Endothelial cell of umbilical vein (primary cell): ENCODE measurements at regions not wholly inside any gene's neighbourhood (a gene's known extent, or its start where the extent isn't known, plus 50 kb on each side); places are given as distances from the start of the nearest gene placed in this dataset.

Experiments used
- BruUV-seq: library from RNA; stranded (reverse); fragments of 400-500 nt; replicated peaks from 2 replicates; lab custom pipeline; 2021; lab: Mats Ljungman, UMichigan
- CTCF ChIA-PET: fragments of 300-600, 350-600 bp; sonication (Branson Sonifier 250); formaldehyde crosslinking; loops from one replicate; lab custom pipeline; 2021; ENCODE audit warnings: antibody characterized with exemption, inconsistent platforms; lab: Charles Lee
- POLR2A ChIA-PET: fragments of 300-600, 350-600 bp; sonication (Branson Sonifier 250); formaldehyde crosslinking; loops from one replicate; lab custom pipeline; 2021; ENCODE audit warnings: antibody characterized with exemption, inconsistent platforms; lab: Charles Lee
- DNase-seq: peaks from one replicate; pipeline ENCODE4 v3.0.0-alpha.2; 2011; ENCODE audit warnings: low read depth, low spot score
- FAIRE-seq: peaks from 2 replicates; lab custom pipeline; 2011; peaks lifted over from hg19 to GRCh38; lab: Jason Lieb, UNC
- H2AFZ ChIP-seq: 2 replicates; pipeline ENCODE4 v1.6.0; 2012; ENCODE audit warnings: low read depth, low read length, control low read depth, inconsistent platforms
- H3K27ac ChIP-seq: 2 replicates; pipeline ENCODE4 v1.5.1; 2011; ENCODE audit warnings: low read depth, mild to moderate bottlenecking, control low read depth, low read length, moderate library complexity; ENCODE audit not compliant: insufficient read depth
- H3K27me3 ChIP-seq, 2 experiments: 2 replicates each; pipeline versions ENCODE4 v1.6.0 to v1.6.1; 2011; ENCODE audit warnings: low read length in 2 of 2, mixed read lengths in 1 of 2; ENCODE audit not compliant: control insufficient read depth in 2 of 2, insufficient read depth in 2 of 2
- H3K36me3 ChIP-seq, 2 experiments: 2 replicates in 1 of 2; 3 replicates in 1 of 2; pipeline ENCODE4 v1.5.1; 2011; ENCODE audit warnings: low read length in 2 of 2, mild to moderate bottlenecking in 1 of 2, moderate library complexity in 1 of 2; ENCODE audit not compliant: control insufficient read depth in 2 of 2, insufficient read depth in 2 of 2; ENCODE audit errors: extremely low read depth in 1 of 2
- H3K4me1 ChIP-seq: 3 replicates; pipeline ENCODE4 v1.5.1; 2011; ENCODE audit warnings: mild to moderate bottlenecking, low read length; ENCODE audit not compliant: control insufficient read depth, insufficient read depth; ENCODE audit errors: extremely low read depth
- H3K4me2 ChIP-seq: 2 replicates; pipeline ENCODE4 v1.6.1; 2011; ENCODE audit warnings: low read length, control low read depth, mixed read lengths; ENCODE audit not compliant: insufficient read depth
- H3K4me3 ChIP-seq, 3 experiments: fragments of 200-600 bp in 1 of 3; sonication (generic), shearing (Covaris generic) in 1 of 3; replicated peaks in 1 of 3; 2 replicates each; pipeline ENCODE4 v1.5.1; 2011 to 2016; ENCODE audit warnings: control low read depth in 3 of 3, low read length in 3 of 3, mild to moderate bottlenecking in 2 of 3, inconsistent platforms in 1 of 3, low read depth in 1 of 3, moderate library complexity in 1 of 3; ENCODE audit not compliant: insufficient read depth in 1 of 3
- H3K79me2 ChIP-seq: 2 replicates; pipeline ENCODE4 v1.6.0; 2012; ENCODE audit warnings: low read length, inconsistent platforms; ENCODE audit not compliant: control insufficient read depth, insufficient read depth
- H3K9ac ChIP-seq: replicated peaks from 2 replicates; pipeline ENCODE3; 2011; ENCODE audit warnings: low read length, control low read depth; ENCODE audit not compliant: insufficient read depth; ENCODE audit errors: extremely low read depth
- H3K9me1 ChIP-seq: replicated peaks from 3 replicates; pipeline ENCODE4 v1.6.0; 2011; ENCODE audit warnings: mild to moderate bottlenecking, low read length; ENCODE audit not compliant: control insufficient read depth, insufficient read depth; ENCODE audit errors: extremely low read depth
- H3K9me3 ChIP-seq: replicated peaks from 2 replicates; pipeline ENCODE4 v1.5.1; 2012; ENCODE audit warnings: low read length, inconsistent platforms; ENCODE audit not compliant: control insufficient read depth, insufficient read depth
- H4K20me1 ChIP-seq: replicated peaks from 2 replicates; pipeline ENCODE3; 2011; ENCODE audit warnings: mild to moderate bottlenecking, low read length; ENCODE audit not compliant: control insufficient read depth, insufficient read depth; ENCODE audit errors: extremely low read depth
- EZH2 ChIP-seq: IDR thresholded peaks from 2 replicates; pipeline ENCODE4 v1.6.1; 2012; ENCODE audit warnings: borderline replicate concordance, low read depth, mild to moderate bottlenecking, moderate library complexity, low read length, inconsistent platforms; ENCODE audit not compliant: severe bottlenecking
- FOS ChIP-seq: IDR thresholded peaks from 2 replicates; pipeline ENCODE4 v1.6.1; 2011; ENCODE audit warnings: mild to moderate bottlenecking, low read length, moderate library complexity, borderline replicate concordance; ENCODE audit not compliant: insufficient read depth
- GATA2 ChIP-seq: IDR thresholded peaks from 2 replicates; pipeline ENCODE4 v1.7.0; 2011; ENCODE audit warnings: low read depth, mild to moderate bottlenecking, moderate library complexity, mixed read lengths, low read length; ENCODE audit not compliant: insufficient read length, insufficient read depth
- JUN ChIP-seq: IDR thresholded peaks from 2 replicates; pipeline ENCODE4 v1.6.1; 2011; ENCODE audit warnings: borderline replicate concordance, low read depth; ENCODE audit not compliant: insufficient read length, insufficient read depth
- MAX ChIP-seq: IDR thresholded peaks from 2 replicates; pipeline ENCODE4 v1.6.1; 2011; ENCODE audit not compliant: insufficient read depth, insufficient read length
- MYC ChIP-seq: IDR thresholded peaks from one replicate; pipeline ENCODE4 v1.6.1; 2011; ENCODE audit warnings: mild to moderate bottlenecking, low read depth, low read length
- POLR2A ChIP-seq: IDR thresholded peaks from 2 replicates; pipeline ENCODE4 v1.6.1; 2012; ENCODE audit warnings: low read depth, mild to moderate bottlenecking, control low read depth, low read length
- POLR2AphosphoS5 ChIP-seq: IDR thresholded peaks from 2 replicates; pipeline ENCODE4 v1.6.1; 2012; ENCODE audit warnings: low read depth, mild to moderate bottlenecking, control low read depth, low read length, moderate library complexity; ENCODE audit not compliant: insufficient read depth
- dilution Hi-C: fragments of 300-500 bp; cut with MboI; formaldehyde crosslinking; loops from one replicate; pipeline ENCODE4 v1.15.0; 2019; ENCODE audit warnings: low sequenced_read_pairs; ENCODE audit not compliant: extremely low pct_ligation_motif_present
- intact Hi-C: fragments of 100-400 bp; cut with micrococcal nuclease; formaldehyde crosslinking; loops from one replicate; pipeline ENCODE4 v1.10.0; 2022
- TF ChIP-seq, protein P1 (sequence below), 2 donors: IDR thresholded peaks; 1 replicate in 1 of 2; 2 replicates in 1 of 2; pipeline ENCODE4 v1.5.1; 2011; ENCODE audit warnings: low read length in 2 of 2, mild to moderate bottlenecking in 2 of 2, moderate library complexity in 2 of 2, control low read depth in 1 of 2, inconsistent platforms in 1 of 2, low read depth in 1 of 2; ENCODE audit not compliant: insufficient read depth in 1 of 2; ENCODE audit errors: extremely low read depth in 1 of 2

DNA sequence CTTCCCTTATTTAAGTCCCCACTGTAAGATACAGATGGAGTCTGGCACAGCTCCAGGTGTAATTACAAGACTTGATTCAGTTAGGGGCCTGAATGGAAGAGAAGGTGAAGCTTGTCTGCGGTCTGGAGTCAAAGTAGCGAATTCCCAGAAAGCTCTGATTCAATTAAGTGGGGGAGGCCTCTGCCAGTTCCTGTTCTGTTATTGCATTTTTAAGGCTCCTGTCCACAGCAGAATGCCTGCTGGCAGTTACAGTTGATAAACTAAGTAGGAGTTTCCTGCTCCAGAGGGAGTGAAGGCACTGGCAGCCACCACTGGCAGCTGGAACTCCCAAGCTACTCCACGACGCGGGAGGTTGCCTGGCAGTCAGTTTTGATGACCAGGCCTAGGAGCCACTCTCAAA lies 181.1 kb downstream of the SOCS6 start:
- POLR2A ChIA-PET: no interaction called here
- dilution Hi-C loops: no loop called here
- no peaks in the 10 kb centered on the region for H4K20me1 ChIP-seq
- no peaks in the 10 kb centered on the region for H3K9me1 ChIP-seq
- H3K4me1 ChIP-seq: peaks cover under 1% of the 10 kb centered on the region
- no peak overlapping the region for H2AFZ ChIP-seq
- no peaks in the 10 kb centered on the region for H3K79me2 ChIP-seq
- H3K4me3 ChIP-seq: no peak overlapping the region
- H3K27me3 ChIP-seq: peaks cover 0 to 2% of the 10 kb centered on the region in 2 experiments
- no peaks in the 10 kb centered on the region for H3K36me3 ChIP-seq
- DNase-seq (no peak), FAIRE-seq (no peak)
- BruUV-seq: no TSS peak
- intact Hi-C loops: no loop called here
- CTCF ChIA-PET: interaction anchor here (1.1 to 1.2 kb wide), 2 partner anchors 20 to 36 kb away, joined by 3 to 4 read pairs; no protein-coding TSS in a partner anchor
- H3K9ac ChIP-seq: no peak overlapping the region
- H3K27ac ChIP-seq: no peak overlapping the region
- no peak overlapping the region for H3K4me2 ChIP-seq
- TF ChIP-seq GATA2 (no peak), MAX (no peak), JUN (no peak), POLR2AphosphoS5 (no peak), POLR2A (no peak), MYC (no peak), EZH2 (no peak), FOS (no peak)
- TF ChIP-seq, protein P1, sequence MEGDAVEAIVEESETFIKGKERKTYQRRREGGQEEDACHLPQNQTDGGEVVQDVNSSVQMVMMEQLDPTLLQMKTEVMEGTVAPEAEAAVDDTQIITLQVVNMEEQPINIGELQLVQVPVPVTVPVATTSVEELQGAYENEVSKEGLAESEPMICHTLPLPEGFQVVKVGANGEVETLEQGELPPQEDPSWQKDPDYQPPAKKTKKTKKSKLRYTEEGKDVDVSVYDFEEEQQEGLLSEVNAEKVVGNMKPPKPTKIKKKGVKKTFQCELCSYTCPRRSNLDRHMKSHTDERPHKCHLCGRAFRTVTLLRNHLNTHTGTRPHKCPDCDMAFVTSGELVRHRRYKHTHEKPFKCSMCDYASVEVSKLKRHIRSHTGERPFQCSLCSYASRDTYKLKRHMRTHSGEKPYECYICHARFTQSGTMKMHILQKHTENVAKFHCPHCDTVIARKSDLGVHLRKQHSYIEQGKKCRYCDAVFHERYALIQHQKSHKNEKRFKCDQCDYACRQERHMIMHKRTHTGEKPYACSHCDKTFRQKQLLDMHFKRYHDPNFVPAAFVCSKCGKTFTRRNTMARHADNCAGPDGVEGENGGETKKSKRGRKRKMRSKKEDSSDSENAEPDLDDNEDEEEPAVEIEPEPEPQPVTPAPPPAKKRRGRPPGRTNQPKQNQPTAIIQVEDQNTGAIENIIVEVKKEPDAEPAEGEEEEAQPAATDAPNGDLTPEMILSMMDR (IDR thresholded peaks at IDR 0.05; ENCODE audit: extremely low read depth in 1 of 2, insufficient read depth in 1 of 2, low read depth in 1 of 2, low read length in 2 of 2): no peak
- no peaks in the 10 kb centered on the region for H3K9me3 ChIP-seq
